HPDE6-E6E7 (cell line): ENCODE measurements at regions not wholly inside any gene's neighbourhood (a gene's known extent, or its start where the extent isn't known, plus 50 kb on each side); places are given as distances from the start of the nearest gene placed in this dataset.

Source experiments
- DNase-seq: peaks from one replicate; pipeline ENCODE4 v3.0.0; 2011; ENCODE audit warnings: missing footprints; ENCODE audit errors: extremely low spot score

- no peak for DNase-seq
Measured at GRCh38 chr2:64338910-64339500, 115.0 kb upstream of the LGALSL start.

GRCh38 chr2:64341461-64341860 lies 112.5 kb upstream of the LGALSL start:
- DNase-seq = no peak

- DNase-seq = no peak
Measured at GRCh38 chr2:64342195-64343099, 111.5 kb upstream of the LGALSL start.

GRCh38 chr2:64344999-64345576 lies 108.9 kb upstream of the LGALSL start:
- no peak for DNase-seq

- no peak for DNase-seq
Measured at GRCh38 chr2:64345998-64346397, 108.0 kb upstream of the LGALSL start.

- no peak for DNase-seq
Measured at GRCh38 chr2:64348386-64349130, 105.4 kb upstream of the LGALSL start.

GRCh38 chr2:64349131-64349530 lies 104.8 kb upstream of the LGALSL start:
- no peak for DNase-seq

- DNase-seq = no peak
Measured at GRCh38 chr2:64350996-64351395, 103.0 kb upstream of the LGALSL start.

GRCh38 chr2:64352292-64352691 lies 101.7 kb upstream of the LGALSL start:
- no peak for DNase-seq

- peak; percentile 76 for DNase-seq
Measured at GRCh38 chr2:64354857-64355680, 98.9 kb upstream of the LGALSL start.

- DNase-seq = no peak
Measured at GRCh38 chr2:64356906-64357305, 97.1 kb upstream of the LGALSL start.

- no peak for DNase-seq
Measured at GRCh38 chr2:64359171-64359891, 94.6 kb upstream of the LGALSL start.

GRCh38 chr2:64359892-64360657 lies 93.9 kb upstream of the LGALSL start:
- peak; percentile 94 for DNase-seq

- DNase-seq = no peak
Measured at GRCh38 chr2:64361151-64361938, 92.6 kb upstream of the LGALSL start.

GRCh38 chr2:64362562-64363026 lies 91.4 kb upstream of the LGALSL start:
- peak; percentile 96 for DNase-seq

- DNase-seq = no peak
Measured at GRCh38 chr2:64363140-64363539, 90.8 kb upstream of the LGALSL start.

- no peak for DNase-seq
Measured at GRCh38 chr2:64363848-64364247, 90.1 kb upstream of the LGALSL start.

- no peak for DNase-seq
Measured at GRCh38 chr2:64367444-64368232, 86.3 kb upstream of the LGALSL start.
